HCT116 (cell line): ENCODE measurements at regions not wholly inside any gene's neighbourhood (a gene's known extent, or its start where the extent isn't known, plus 50 kb on each side); places are given as distances from the start of the nearest gene placed in this dataset.

Source experiments
- ATAC-seq: fragments of 200-7000 bp; cut with Tn5 transposase; 2 replicates; pipeline ENCODE4 v1.9.1; 2020; ENCODE audit warnings: mild to moderate bottlenecking, moderate library complexity
- BruUV-seq: library from RNA; stranded (reverse); fragments of 400-500 nt; replicated peaks from 2 replicates; lab custom pipeline; 2021; lab: Mats Ljungman, UMichigan
- CTCF ChIA-PET: fragments of 300-600 bp; sonication (Branson Sonifier 250); formaldehyde crosslinking; loops from one replicate; lab custom pipeline; 2021; ENCODE audit warnings: antibody characterized with exemption; lab: Charles Lee
- POLR2A ChIA-PET: fragments of 300-600, 350-600 bp; sonication (Branson Sonifier 250); formaldehyde crosslinking; loops from one replicate; lab custom pipeline; 2021; ENCODE audit warnings: antibody characterized with exemption; lab: Charles Lee
- RAD21 ChIA-PET, 2 experiments: fragments of 300-600 bp; sonication (Branson Sonifier 250); formaldehyde crosslinking; loops; one replicate each; lab custom pipeline; 2023; ENCODE audit warnings: low total read pairs in 2 of 2; ENCODE audit not compliant: uncharacterized antibody in 2 of 2, unreplicated experiment in 2 of 2, low non-redundant PET in 1 of 2; lab: Charles Lee
- DNase-seq: peaks from one replicate; pipeline ENCODE4 v3.0.0-alpha.2; 2010; ENCODE audit warnings: low read depth, low spot score
- H2AFZ ChIP-seq: fragments of 200-600 bp; shearing (Covaris generic), sonication (generic); 2 replicates; pipeline ENCODE4 v1.6.1; 2017; ENCODE audit warnings: low read depth, mixed run types, mixed read lengths, antibody characterized with exemption, low read length; ENCODE audit not compliant: poor library complexity, severe bottlenecking
- H3K27ac ChIP-seq: 2 replicates; pipeline ENCODE4 v1.5.1; 2012; ENCODE audit warnings: low read depth, low read length
- H3K27me3 ChIP-seq: fragments of 200-600 bp; sonication (generic); 2 replicates; pipeline ENCODE4 v1.6.1; 2016; ENCODE audit warnings: mixed run types, low read length, mixed read lengths; ENCODE audit not compliant: insufficient read depth
- H3K36me3 ChIP-seq, 2 experiments: fragments of 200-500 bp in 1 of 2; fragments of 200-600 bp in 1 of 2; sonication (Bioruptor generic) in 1 of 2; sonication (generic) in 1 of 2; 2 replicates each; pipeline versions ENCODE4 v1.5.1 to v1.6.1; 2014 to 2016; ENCODE audit warnings: low read length in 2 of 2, inconsistent platforms in 1 of 2, mixed read lengths in 1 of 2, mixed run types in 1 of 2; ENCODE audit not compliant: insufficient read depth in 2 of 2, control insufficient read depth in 1 of 2
- H3K4me1 ChIP-seq, 2 experiments: fragments of 200-600 bp in 1 of 2; sonication (generic) in 1 of 2; 2 replicates each; pipeline versions ENCODE4 v1.5.1 to v1.6.1; 2012 to 2017; ENCODE audit warnings: low read length in 2 of 2, inconsistent platforms in 1 of 2, mild to moderate bottlenecking in 1 of 2, mixed read lengths in 1 of 2, mixed run types in 1 of 2, moderate library complexity in 1 of 2; ENCODE audit not compliant: insufficient read depth in 2 of 2, control insufficient read depth in 1 of 2
- H3K4me2 ChIP-seq: fragments of 200-600 bp; sonication (generic); 2 replicates; pipeline ENCODE4 v1.6.1; 2017; ENCODE audit warnings: mixed run types, low read length, mixed read lengths
- H3K4me3 ChIP-seq, 2 experiments: fragments of 200-600 bp in 1 of 2; sonication (generic) in 1 of 2; replicated peaks in 1 of 2; 2 replicates each; pipeline ENCODE4 v1.5.1; 2011 to 2016; ENCODE audit warnings: low read length in 2 of 2, control low read depth in 1 of 2, low read depth in 1 of 2, mild to moderate bottlenecking in 1 of 2, mixed read lengths in 1 of 2, mixed run types in 1 of 2
- H3K79me2 ChIP-seq: fragments of 200-600 bp; sonication (generic); 2 replicates; pipeline ENCODE4 v1.6.1; 2017; ENCODE audit warnings: mild to moderate bottlenecking, mixed run types, low read length, moderate library complexity, mixed read lengths; ENCODE audit not compliant: insufficient read depth
- H3K9ac ChIP-seq: fragments of 200-600 bp; sonication (generic); 2 replicates; pipeline ENCODE4 v1.6.1; 2016; ENCODE audit warnings: low read length, mixed read lengths
- H3K9me2 ChIP-seq: fragments of 200-600 bp; sonication (generic), shearing (Covaris generic); 2 replicates; pipeline ENCODE4 v1.6.1; 2017; ENCODE audit warnings: mixed run types, mild to moderate bottlenecking, moderate library complexity; ENCODE audit not compliant: insufficient read depth
- H3K9me3 ChIP-seq, 2 experiments: fragments of 200-500 bp in 1 of 2; fragments of 200-600 bp in 1 of 2; sonication (Bioruptor generic) in 1 of 2; sonication (generic) in 1 of 2; 2 replicates each; pipeline ENCODE4 v1.6.1; 2014 to 2017; ENCODE audit warnings: low read length in 2 of 2, mixed read lengths in 2 of 2, inconsistent platforms in 1 of 2, low read depth in 1 of 2, mild to moderate bottlenecking in 1 of 2, mixed run types in 1 of 2, moderate library complexity in 1 of 2; ENCODE audit not compliant: control insufficient read depth in 1 of 2, insufficient read depth in 1 of 2
- H4K20me1 ChIP-seq: fragments of 200-600 bp; sonication (generic), shearing (Covaris generic); 2 replicates; pipeline ENCODE4 v1.6.1; 2017; ENCODE audit warnings: mixed run types, mild to moderate bottlenecking, moderate library complexity; ENCODE audit not compliant: insufficient read depth
- CBX3 ChIP-seq: IDR thresholded peaks from 2 replicates; pipeline ENCODE4 v1.6.1; 2012; ENCODE audit warnings: low read depth
- EZH2phosphoT487 ChIP-seq: fragments of 200-600 bp; IDR thresholded peaks from 2 replicates; pipeline ENCODE4 v1.6.1; 2018; ENCODE audit warnings: antibody characterized with exemption, borderline replicate concordance
- FOSL1 ChIP-seq: IDR thresholded peaks from 2 replicates; pipeline ENCODE4 v1.6.1; 2012; ENCODE audit warnings: low read depth
- JUND ChIP-seq: IDR thresholded peaks from 2 replicates; pipeline ENCODE4 v1.6.1; 2012
- MAX ChIP-seq: IDR thresholded peaks from 2 replicates; pipeline ENCODE4 v1.6.1; 2012
- POLR2AphosphoS5 ChIP-seq: IDR thresholded peaks from 2 replicates; pipeline ENCODE4 v1.6.1; 2011; ENCODE audit warnings: mild to moderate bottlenecking, low read depth, low read length, moderate library complexity
- RAD21 ChIP-seq: IDR thresholded peaks from 2 replicates; pipeline ENCODE4 v1.6.1; 2012; ENCODE audit warnings: low read depth, mild to moderate bottlenecking
- SIN3A ChIP-seq: IDR thresholded peaks from 2 replicates; pipeline ENCODE4 v1.6.1; 2012; ENCODE audit warnings: low read depth
- SP1 ChIP-seq: IDR thresholded peaks from 2 replicates; pipeline ENCODE4 v1.6.1; 2012; ENCODE audit warnings: low read depth
- SRF ChIP-seq: IDR thresholded peaks from 2 replicates; pipeline ENCODE4 v1.6.1; 2012; ENCODE audit warnings: low read depth
- TCF7L2 ChIP-seq: IDR thresholded peaks from 2 replicates; pipeline ENCODE4 v1.7.0; 2011; ENCODE audit warnings: borderline replicate concordance, inconsistent platforms; ENCODE audit not compliant: insufficient read depth, insufficient read length; ENCODE audit errors: extremely low read depth
- ZBTB33 ChIP-seq: IDR thresholded peaks from 2 replicates; pipeline ENCODE4 v1.6.1; 2011; ENCODE audit warnings: mild to moderate bottlenecking, low read length, moderate library complexity; ENCODE audit not compliant: insufficient replicate concordance; ENCODE audit errors: extremely low read depth
- ZNF274 ChIP-seq: fragments of 200-500 bp; sonication (Bioruptor generic); IDR thresholded peaks from 2 replicates; pipeline ENCODE4 v1.6.1; 2014; ENCODE audit warnings: mild to moderate bottlenecking, low read depth, low read length, inconsistent platforms
- intact Hi-C: fragments of 100-400 bp; cut with micrococcal nuclease; formaldehyde crosslinking; loops from 2 replicates; pipeline ENCODE4 v1.10.0; 2022

- ATAC-seq = peak; percentile 83
- H3K4me1 ChIP-seq = peaks cover 37 to 41% of the 10 kb centered on the region in 2 experiments
- TF ChIP-seq FOSL1 = peak; percentile 70
- peak; percentile 40; the same call in 1 of the 2 replicates for TF ChIP-seq POLR2AphosphoS5
- TF ChIP-seq TCF7L2 = peak; percentile 33
- TF ChIP-seq SRF = no peak
- TF ChIP-seq EZH2phosphoT487 = no peak
- peak; percentile 73 for TF ChIP-seq JUND
- peak; percentile 72; the same call in 1 of the 2 replicates for TF ChIP-seq SP1
- TF ChIP-seq MAX = peak; percentile 74
- peak; percentile 89; the same call in 1 of the 2 replicates for TF ChIP-seq CBX3
- TF ChIP-seq ZNF274 = no peak
- TF ChIP-seq SIN3A = peak; percentile 36; the same call in 1 of the 2 replicates
- TF ChIP-seq ZBTB33 = peak; percentile 21
- peak; percentile 41; the same call in 1 of the 2 replicates for TF ChIP-seq RAD21
- TF ChIP-seq, all 23 proteins: peak for 10
- ChIA-PET POLR2A (interaction anchor here (0.7 kb wide), 1 partner anchor 9 kb away, joined by 3 read pairs; no protein-coding TSS in a partner anchor), RAD21 (interaction anchor here (1.4 to 1.5 kb wide), 2 partner anchors 189 kb away, joined by 5 read pairs; no protein-coding TSS in a partner anchor), CTCF (interaction anchor here (1.0 to 2.4 kb wide), 2 partner anchors 189 kb away, joined by 3 to 11 read pairs; no protein-coding TSS in a partner anchor)
- no TSS peak for BruUV-seq
- peak overlapping the region; percentile 82 for H3K4me2 ChIP-seq
- H3K36me3 ChIP-seq = no peaks in the 10 kb centered on the region
- no peaks in the 10 kb centered on the region for H3K27me3 ChIP-seq
- peak; percentile 60 for DNase-seq
- H3K9me3 ChIP-seq = no peaks in the 10 kb centered on the region
- peak overlapping the region; percentile 36 for H3K27ac ChIP-seq
- no peaks in the 10 kb centered on the region for H4K20me1 ChIP-seq
- intact Hi-C loops = loop anchor here (5.0 to 10.0 kb wide), 2 partner anchors 189 to 233 kb away; no protein-coding TSS in a partner anchor
- H3K9ac ChIP-seq = peak overlapping the region; percentile 46
- H3K9me2 ChIP-seq = no peaks in the 10 kb centered on the region
- peak overlapping the region; percentile 84 for H2AFZ ChIP-seq
- H3K79me2 ChIP-seq = no peaks in the 10 kb centered on the region
- peak overlapping the region; percentile 13 to 42; a peak in 3 of 4 replicates for H3K4me3 ChIP-seq
Measured at GRCh38 chr3:194871143-194871863, 185.6 kb downstream of the FAM43A start.
